ENCODE measurements at regions not wholly inside any gene's neighbourhood (a gene's known extent, or its start where the extent isn't known, plus 50 kb on each side); places are given as distances from the start of the nearest gene placed in this dataset.

DNA sequence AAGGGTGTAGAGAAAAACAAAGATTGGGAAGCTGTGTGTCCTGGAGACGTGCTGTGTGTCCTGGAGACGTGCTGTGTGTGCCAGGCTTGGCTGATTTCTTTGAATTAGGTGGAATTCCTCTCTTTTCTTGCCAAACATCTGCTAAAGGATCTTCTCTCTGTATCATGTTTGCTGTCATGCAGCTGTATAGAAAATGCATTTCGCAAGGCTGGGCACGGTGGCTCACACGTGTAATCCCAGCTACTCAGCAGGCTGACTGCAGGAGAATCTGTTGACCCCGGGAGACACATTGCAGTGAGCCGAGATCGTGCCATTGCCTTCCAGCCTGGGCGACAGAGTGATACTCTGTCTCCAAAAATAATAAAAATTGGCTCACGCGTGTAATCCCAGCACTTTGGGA is 187.0 kb downstream of the CRLF2 start:
- TF ChIP-seq, protein P1, sequence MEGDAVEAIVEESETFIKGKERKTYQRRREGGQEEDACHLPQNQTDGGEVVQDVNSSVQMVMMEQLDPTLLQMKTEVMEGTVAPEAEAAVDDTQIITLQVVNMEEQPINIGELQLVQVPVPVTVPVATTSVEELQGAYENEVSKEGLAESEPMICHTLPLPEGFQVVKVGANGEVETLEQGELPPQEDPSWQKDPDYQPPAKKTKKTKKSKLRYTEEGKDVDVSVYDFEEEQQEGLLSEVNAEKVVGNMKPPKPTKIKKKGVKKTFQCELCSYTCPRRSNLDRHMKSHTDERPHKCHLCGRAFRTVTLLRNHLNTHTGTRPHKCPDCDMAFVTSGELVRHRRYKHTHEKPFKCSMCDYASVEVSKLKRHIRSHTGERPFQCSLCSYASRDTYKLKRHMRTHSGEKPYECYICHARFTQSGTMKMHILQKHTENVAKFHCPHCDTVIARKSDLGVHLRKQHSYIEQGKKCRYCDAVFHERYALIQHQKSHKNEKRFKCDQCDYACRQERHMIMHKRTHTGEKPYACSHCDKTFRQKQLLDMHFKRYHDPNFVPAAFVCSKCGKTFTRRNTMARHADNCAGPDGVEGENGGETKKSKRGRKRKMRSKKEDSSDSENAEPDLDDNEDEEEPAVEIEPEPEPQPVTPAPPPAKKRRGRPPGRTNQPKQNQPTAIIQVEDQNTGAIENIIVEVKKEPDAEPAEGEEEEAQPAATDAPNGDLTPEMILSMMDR (IDR thresholded peaks at IDR 0.05): no peak
- no peak for TF ChIP-seq POLR2A (IDR thresholded peaks at IDR 0.05)
- no peak for TF ChIP-seq EP300 (IDR thresholded peaks at IDR 0.05)

Data from upper lobe of left lung (tissue), 4 donors.